Sigmoid colon (tissue), 4 donors: ENCODE measurements at regions not wholly inside any gene's neighbourhood (a gene's known extent, or its start where the extent isn't known, plus 50 kb on each side); places are given as distances from the start of the nearest gene placed in this dataset.

ENCODE experiments used
- EP300 ChIP-seq, 4 donors: sonication (generic); formaldehyde crosslinking; IDR thresholded peaks; one replicate each; pipeline ENCODE4 v1.6.1; 2017; ENCODE audit warnings: antibody characterized with exemption in 4 of 4
- POLR2A ChIP-seq, 2 donors: fragments of 450-650 bp; IDR thresholded peaks; one replicate each; pipeline ENCODE4 v1.6.1; 2016; ENCODE audit warnings: antibody characterized with exemption in 2 of 2, mild to moderate bottlenecking in 2 of 2, moderate library complexity in 2 of 2

DNA sequence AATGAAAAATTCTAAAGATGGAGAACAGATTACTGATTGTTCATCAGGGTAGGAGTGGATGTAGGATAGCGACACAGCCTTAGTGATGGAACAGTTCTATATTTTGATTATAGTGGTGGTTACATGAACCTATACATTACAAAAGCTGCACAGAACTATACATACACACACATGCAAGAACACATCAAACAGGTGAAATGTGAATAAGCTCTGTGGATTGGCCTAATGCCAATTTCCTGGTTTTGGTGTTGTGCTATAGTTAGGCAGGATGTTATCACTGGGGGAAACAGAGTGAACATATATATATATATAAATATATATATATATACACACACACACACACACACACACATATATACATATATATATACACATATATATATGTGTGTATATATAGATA, 76.4 kb upstream of the PIK3CG start:
- no peak for TF ChIP-seq EP300 (IDR thresholded peaks at IDR 0.05)
- no peak for TF ChIP-seq POLR2A (IDR thresholded peaks at IDR 0.05)
